Activated CD8-positive, alpha-beta memory T cell treated with anti-CD3 and anti-CD28 coated beads for 4 hours (primary cell): ENCODE measurements at regions not wholly inside any gene's neighbourhood (a gene's known extent, or its start where the extent isn't known, plus 50 kb on each side); places are given as distances from the start of the nearest gene placed in this dataset.

Experiments
- DNase-seq, 2 donors: peaks; one replicate each; pipeline ENCODE4 v3.0.0-alpha.2; 2020; ENCODE audit warnings: low read depth in 2 of 2

DNA sequence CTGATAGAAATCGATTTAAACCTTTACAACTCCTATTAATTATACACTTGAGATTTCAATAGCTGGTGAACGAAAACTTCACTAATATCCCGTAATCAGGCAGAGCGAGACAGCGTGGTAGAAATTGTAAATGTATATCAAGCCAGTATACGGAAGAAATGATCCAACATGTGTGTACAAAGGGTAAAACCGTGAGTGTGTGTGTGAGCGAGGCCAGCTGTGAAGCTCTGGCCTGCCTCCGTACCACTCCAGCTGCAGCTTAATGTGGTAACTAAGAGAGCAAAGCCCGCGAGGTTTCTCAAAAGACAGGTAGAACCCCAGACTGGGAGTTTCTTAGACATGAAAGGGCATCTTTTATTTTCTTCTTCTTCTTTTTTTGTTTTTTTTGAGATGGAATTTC is 52.3 kb upstream of the ZNF516 start:
- no peak for DNase-seq

GRCh38 chr18:76546436-76546835 is 51.4 kb upstream of the ZNF516 start:
- no peak for DNase-seq

GRCh38 chr18:76546088-76546435 is 51.0 kb upstream of the ZNF516 start:
- DNase-seq: no peak

DNA sequence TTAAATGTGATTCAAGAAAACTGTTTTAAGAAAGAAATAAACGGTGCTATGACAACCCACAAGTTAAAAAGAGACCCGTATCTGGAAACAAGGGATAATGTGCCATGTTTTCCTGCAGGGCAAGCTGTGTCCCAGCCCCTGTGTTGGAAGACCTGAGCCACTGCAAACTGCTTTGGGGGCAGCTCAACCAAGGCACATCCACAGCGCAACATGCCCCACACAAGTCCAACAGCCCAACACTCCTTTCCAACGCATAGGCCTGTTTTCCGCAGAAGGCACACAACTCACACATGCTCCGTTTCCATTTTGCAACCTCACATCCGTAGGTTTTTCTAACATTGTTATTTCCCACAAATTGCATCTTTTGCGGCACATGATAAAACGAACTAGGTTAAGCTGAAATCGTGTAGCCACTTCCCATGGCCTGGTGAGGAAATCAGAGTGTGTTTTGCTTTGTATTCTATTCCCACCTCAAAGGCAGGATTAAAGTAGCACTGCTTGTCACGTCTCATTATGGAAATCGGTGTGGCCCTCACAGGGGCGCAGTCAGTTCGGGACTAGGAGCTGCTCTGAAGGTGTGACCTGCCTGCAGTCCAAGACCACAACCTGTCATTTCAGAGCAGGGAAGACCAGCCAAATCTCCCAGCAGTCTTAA is 50.5 kb upstream of the ZNF516 start:
- DNase-seq: no peak

DNA sequence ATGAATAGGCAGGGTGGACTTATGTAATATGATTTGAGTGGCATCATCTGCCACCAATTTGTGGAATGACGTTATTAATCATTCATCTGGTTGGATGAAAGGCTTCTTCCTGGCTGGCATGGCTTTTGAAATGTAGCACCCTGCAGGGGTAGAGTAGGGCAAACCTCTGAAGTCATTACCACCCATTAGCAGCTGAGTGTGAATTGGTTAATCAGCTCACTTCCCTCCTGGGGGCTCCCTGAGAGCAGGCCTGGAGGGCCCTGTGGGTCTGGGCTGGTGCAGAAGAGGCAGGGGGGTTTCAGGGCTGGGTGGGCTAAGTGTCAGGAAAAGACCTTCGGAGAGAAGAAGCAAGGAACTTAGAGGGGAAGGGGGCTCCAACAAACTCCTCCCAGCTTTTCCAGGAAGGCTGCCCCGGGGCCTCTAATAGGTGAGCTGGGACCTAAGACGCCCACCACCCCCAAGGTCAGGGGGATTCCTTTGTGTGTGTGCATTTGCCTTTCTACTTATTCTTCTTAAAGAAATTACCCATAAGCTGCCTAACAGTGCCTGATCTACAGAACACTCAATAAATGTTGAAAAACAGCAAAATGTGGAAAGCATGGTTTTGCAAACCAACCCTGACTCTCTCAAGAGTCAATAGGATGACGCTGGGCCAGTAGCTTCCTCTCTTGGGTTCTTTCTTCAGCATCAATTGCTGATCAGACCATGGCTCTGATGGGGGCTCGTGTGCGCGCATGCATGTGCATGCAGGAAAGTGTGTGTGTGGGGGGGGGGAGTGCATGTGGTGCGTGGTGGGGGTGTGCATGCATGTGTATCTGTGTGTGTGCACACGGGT is 49.7 kb upstream of the ZNF516 start:
- DNase-seq: no peak
